Fibroblast of mammary gland (primary cell): ENCODE measurements at regions not wholly inside any gene's neighbourhood (a gene's known extent, or its start where the extent isn't known, plus 50 kb on each side); places are given as distances from the start of the nearest gene placed in this dataset.

Source experiments
- DNase-seq: peaks from one replicate; pipeline ENCODE4 v3.0.0-alpha.2; 2010; ENCODE audit warnings: low read depth
- H3K4me3 ChIP-seq: 2 replicates; pipeline ENCODE4 v1.5.1; 2011; ENCODE audit warnings: low read depth, mild to moderate bottlenecking, low read length, moderate library complexity; ENCODE audit not compliant: control insufficient read depth
- TF ChIP-seq, protein P1 (sequence below): conservative IDR thresholded peaks from 2 replicates; pipeline ENCODE4 v1.5.1; 2011; ENCODE audit warnings: low read depth, low read length, inconsistent platforms; ENCODE audit not compliant: control insufficient read depth, insufficient read depth

DNA sequence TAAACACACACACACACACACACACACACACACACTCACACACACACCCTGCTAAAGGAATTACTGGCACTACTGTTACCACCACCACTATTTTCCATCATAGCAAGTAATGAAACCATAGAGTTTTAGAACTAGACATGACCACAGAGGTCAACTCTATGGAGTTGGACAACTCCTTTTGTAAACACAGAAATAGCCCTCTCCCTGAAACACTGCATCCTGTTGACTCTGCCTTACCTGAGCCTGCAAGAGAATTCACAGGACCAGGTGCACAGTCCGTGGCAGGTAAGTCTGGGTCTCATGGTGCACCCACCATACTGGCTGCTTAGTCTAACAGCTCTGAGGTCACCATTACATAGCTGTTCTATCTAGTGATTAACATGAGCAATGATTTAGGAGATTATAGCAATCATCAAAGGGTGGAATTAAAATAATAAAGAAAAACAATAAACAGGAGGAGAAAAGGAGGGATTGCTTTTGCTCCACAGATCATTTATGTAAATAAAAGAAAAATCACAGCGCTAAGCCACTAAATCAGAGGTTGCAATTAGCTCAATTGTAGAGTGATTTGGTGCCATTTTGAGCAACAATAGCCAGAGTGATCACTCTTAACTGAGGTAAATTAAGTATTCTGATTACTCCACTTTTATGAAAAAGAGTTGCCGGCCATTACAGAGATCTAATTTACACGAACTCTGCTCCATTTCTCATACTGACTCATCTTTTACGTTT, 340.0 kb upstream of the RASGEF1B start:
- DNase-seq: no peak
- no peak overlapping the region for H3K4me3 ChIP-seq
- TF ChIP-seq, protein P1, sequence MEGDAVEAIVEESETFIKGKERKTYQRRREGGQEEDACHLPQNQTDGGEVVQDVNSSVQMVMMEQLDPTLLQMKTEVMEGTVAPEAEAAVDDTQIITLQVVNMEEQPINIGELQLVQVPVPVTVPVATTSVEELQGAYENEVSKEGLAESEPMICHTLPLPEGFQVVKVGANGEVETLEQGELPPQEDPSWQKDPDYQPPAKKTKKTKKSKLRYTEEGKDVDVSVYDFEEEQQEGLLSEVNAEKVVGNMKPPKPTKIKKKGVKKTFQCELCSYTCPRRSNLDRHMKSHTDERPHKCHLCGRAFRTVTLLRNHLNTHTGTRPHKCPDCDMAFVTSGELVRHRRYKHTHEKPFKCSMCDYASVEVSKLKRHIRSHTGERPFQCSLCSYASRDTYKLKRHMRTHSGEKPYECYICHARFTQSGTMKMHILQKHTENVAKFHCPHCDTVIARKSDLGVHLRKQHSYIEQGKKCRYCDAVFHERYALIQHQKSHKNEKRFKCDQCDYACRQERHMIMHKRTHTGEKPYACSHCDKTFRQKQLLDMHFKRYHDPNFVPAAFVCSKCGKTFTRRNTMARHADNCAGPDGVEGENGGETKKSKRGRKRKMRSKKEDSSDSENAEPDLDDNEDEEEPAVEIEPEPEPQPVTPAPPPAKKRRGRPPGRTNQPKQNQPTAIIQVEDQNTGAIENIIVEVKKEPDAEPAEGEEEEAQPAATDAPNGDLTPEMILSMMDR: no peak

DNA sequence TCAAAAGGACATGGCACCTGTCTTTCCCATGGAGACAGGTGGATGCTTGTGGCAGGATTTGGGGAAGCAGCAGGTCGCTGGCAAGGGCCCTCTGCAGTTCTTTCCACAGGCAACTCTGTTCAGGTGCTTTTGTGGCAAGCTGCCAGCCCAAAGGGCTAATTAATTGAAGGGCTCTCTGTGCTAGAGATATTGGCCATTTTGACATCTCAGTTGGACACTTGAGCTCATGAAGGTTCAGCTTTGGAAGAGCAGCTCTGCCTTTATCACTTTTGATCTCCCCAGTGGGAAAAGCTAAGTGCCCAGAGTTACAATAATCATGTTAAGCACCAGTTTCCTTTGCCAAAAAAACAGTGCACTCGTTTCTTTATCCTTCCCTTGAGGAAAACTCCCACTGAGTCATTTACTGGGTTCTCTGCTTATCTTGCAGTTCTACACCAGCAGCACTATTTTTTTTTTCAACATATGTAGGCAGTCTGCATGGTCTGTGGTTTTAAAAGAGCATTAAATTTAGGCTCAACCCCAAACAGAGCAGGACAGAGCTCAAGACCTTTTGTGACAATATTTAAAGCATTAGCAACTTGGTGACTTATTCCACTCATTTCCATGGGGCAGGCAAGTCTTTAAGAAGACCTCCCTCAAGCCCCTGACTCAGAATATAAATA, 336.4 kb upstream of the RASGEF1B start:
- H3K4me3 ChIP-seq: no peak overlapping the region
- DNase-seq: no peak
- TF ChIP-seq, protein P1: no peak

DNA sequence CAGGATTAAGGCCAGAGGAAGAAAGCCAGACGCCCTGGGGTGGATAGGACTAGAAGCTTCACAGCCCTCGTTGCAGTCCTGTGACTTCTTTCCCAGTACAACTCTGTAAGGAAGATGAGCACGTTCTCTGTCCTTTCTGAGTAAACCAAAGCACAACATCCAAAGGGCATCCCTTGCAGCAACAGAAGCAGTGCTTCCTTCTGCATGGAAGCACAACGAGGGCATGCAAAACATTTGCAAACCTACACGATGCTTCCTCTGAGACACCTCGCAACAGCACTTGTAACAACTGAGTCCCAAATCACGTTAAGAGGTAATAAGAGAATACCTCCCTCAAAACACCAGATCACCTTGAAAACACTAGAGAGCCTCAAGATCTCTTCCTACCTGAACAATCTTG, 335.7 kb upstream of the RASGEF1B start:
- DNase-seq: no peak
- TF ChIP-seq, protein P1: no peak
- H3K4me3 ChIP-seq: no peak overlapping the region

GRCh38 chr4:81806485-81806884, 334.8 kb upstream of the RASGEF1B start:
- TF ChIP-seq, protein P1: no peak
- H3K4me3 ChIP-seq: no peak overlapping the region
- no peak for DNase-seq

- no peak for DNase-seq
- no peak overlapping the region for H3K4me3 ChIP-seq
- TF ChIP-seq, protein P1: no peak
Measured at GRCh38 chr4:81804849-81805248, 333.1 kb upstream of the RASGEF1B start.

GRCh38 chr4:81802285-81802846, 330.7 kb upstream of the RASGEF1B start:
- TF ChIP-seq, protein P1: no peak
- DNase-seq: no peak
- H3K4me3 ChIP-seq: no peak overlapping the region
